DMS 273 (cell line): ENCODE measurements at regions not wholly inside any gene's neighbourhood (a gene's known extent, or its start where the extent isn't known, plus 50 kb on each side); places are given as distances from the start of the nearest gene placed in this dataset.

Experiments
- DNase-seq: peaks from one replicate; lab custom pipeline; 2025; ENCODE audit not compliant: unreplicated experiment; lab: John Stamatoyannopoulos, UW

- DNase-seq = no peak
Observed at GRCh38 chr14:98018628-98019027, 1221.4 kb downstream of the VRK1 start.

- no peak for DNase-seq
Observed at GRCh38 chr14:98022541-98023520, 1225.6 kb downstream of the VRK1 start.

DNA sequence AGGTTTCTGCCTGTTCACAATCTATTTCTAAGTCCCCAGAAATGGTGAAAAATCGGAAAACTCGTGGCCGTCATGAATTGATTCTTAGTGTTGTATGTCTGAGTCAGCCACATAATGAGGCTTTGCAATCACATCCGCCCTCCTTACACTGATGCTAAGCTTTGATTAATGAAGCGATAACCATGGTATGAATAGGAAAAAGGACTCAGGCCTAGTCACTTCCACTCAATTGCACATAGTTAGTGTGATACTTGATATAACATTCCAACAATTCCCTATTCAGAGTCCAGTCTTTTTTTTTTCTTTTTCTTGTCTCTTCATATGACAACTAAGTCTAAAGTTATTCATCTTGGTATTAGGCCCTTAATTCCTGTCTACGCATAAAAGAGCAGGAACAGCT is 1231.0 kb downstream of the VRK1 start:
- DNase-seq = no peak

GRCh38 chr14:98035396-98035795 is 1236.6 kb downstream of the BCL11B start:
- no peak for DNase-seq

- DNase-seq = no peak
Observed at GRCh38 chr14:98037831-98038230, 1234.2 kb downstream of the BCL11B start.

DNA sequence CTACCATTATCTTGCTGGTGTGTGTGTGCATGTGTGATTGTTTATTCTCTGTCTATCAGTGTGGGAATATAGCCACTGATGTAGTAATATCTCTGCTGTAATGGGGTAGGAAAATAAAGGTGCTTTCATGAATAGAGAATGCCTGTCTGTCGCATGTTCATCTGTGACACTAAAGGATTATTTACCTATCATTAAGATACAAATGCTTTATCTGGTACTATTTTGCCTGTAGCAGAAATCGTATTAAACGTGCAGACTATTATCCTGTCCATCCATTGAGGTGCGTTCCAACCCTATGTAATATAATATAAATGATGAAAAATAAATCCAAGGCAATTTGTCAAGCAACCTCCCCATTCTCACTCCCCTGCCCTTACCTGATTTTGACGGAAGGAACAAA is 1215.1 kb downstream of the BCL11B start:
- no peak for DNase-seq

DNA sequence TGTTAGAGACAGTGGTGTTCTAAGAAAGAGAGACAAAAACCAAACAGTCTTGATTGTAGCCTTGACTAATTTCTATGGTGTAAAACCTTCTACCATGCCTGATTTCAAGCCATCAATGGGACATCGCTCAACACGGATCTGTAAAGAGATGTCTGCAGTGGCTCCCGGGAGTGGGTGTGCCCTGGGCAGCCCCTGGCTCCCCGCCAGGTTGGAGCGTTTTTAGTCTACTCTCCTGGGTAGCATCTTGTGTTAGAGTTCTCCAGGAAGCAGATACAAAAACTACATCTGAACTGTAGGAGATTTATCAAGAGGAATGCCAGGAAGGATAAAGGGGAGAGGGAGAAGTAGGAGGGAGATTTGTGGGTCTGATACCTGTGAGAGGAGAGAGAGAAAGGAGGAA is 1212.9 kb downstream of the BCL11B start:
- no peak for DNase-seq

GRCh38 chr14:98062083-98062482 is 1209.9 kb downstream of the BCL11B start:
- DNase-seq = no peak

DNA sequence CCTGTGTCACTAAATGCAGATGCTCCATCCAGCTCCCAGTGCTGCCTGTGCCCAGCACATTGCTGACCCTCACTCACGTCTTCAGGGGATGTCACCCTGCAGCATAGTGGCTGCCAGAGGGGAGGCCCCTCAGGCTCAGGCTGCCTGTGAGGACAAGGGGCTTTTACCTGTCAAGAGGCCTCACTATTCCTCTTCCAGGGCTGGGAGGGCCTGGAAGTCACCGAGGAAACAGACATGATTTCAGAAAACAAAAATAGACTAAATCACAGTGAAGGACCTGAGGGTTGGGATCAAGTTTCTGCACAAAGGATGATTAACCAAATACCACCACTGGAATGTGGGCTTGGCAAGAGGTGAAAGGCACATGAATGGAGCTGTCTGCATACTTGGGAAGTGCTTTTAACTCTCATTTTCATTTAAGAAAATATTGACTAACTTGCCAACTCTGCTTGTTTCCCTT is 1202.3 kb downstream of the BCL11B start:
- DNase-seq = no peak

DNA sequence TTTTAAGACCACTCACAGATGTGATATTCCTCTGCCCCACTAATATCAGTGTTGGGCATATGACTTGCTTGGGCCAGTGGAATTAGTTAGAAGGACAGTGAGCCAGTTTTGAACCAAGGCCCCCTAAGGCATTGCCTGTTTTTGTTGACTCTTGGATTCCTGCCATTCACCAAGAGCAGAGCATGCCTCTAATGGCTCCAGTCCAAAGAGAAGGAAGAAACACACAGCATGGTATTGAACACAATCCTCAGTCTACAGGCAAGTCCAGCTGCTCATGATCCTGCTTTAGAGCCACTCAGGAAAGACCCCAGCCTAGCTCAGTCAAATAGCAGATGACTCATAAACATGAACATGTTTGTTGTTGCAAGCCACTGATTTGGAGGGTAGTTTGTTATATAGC is 1201.5 kb downstream of the BCL11B start:
- no peak for DNase-seq

DNA sequence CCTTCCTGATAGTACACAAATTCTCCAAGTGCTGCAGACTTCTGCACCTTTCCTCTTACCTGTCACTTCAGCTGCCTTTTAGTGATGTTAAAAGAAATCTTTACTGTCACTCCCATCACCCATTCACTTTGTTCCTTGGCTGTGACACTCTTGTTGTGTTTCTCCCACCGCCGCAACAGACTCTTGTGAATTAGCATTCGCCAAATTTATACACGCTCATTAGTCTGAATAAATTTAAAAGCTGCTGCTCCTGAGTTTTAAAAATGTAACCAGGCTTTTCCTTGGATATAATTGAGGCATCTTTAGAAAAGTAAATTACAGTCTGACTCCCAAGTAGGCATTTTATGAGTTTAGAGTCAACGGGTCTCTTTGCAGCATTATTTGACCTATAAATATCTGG is 1197.9 kb downstream of the BCL11B start:
- no peak for DNase-seq

DNA sequence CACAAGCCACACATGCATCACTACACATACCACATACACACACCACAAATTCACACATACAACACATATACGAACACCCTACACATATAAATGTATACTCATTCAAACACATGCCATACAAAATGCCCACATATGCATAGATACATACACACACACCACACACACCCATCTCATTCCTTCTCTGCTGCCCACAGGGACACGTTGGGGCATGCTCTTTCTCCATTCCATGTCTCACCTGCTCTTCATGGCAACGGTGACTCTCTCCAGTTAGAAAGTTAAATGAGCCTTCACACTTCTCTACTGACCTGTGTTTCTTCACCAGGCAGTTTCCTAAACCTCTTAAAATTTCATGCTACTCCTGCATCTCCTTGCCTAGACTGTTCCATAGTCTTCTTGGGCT is 1194.8 kb downstream of the BCL11B start:
- no peak for DNase-seq

GRCh38 chr14:98082833-98083232 is 1189.2 kb downstream of the BCL11B start:
- DNase-seq = no peak

- DNase-seq = no peak
Observed at GRCh38 chr14:98085751-98086150, 1186.2 kb downstream of the BCL11B start.

- no peak for DNase-seq
Observed at GRCh38 chr14:98093111-98093510, 1178.9 kb downstream of the BCL11B start.

- no peak for DNase-seq
Observed at GRCh38 chr14:98099527-98099926, 1172.5 kb downstream of the BCL11B start.

- no peak for DNase-seq
Observed at GRCh38 chr14:98101323-98101722, 1170.7 kb downstream of the BCL11B start.

GRCh38 chr14:98103705-98104104 is 1168.3 kb downstream of the BCL11B start:
- no peak for DNase-seq

DNA sequence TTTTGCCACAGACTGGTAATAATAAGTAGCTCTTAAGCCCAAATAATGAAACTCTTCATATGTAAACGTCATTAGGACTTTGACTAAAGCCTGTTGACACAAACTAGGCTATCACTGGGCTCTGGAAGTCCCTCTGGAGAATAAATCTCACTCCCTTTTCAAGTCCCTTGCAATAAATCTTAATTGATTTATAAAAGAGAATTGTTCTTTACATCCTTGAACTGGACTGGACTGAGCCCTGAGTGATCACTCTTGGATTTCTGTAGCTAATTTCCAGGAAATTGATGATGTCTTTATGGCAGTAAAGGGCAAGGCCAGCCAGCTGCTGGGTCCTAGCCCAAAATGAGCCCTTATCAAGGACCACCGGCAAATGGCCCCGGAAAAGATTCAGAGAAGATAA is 1162.7 kb downstream of the BCL11B start:
- no peak for DNase-seq

GRCh38 chr14:98112194-98112780 is 1159.7 kb downstream of the BCL11B start:
- no peak for DNase-seq

DNA sequence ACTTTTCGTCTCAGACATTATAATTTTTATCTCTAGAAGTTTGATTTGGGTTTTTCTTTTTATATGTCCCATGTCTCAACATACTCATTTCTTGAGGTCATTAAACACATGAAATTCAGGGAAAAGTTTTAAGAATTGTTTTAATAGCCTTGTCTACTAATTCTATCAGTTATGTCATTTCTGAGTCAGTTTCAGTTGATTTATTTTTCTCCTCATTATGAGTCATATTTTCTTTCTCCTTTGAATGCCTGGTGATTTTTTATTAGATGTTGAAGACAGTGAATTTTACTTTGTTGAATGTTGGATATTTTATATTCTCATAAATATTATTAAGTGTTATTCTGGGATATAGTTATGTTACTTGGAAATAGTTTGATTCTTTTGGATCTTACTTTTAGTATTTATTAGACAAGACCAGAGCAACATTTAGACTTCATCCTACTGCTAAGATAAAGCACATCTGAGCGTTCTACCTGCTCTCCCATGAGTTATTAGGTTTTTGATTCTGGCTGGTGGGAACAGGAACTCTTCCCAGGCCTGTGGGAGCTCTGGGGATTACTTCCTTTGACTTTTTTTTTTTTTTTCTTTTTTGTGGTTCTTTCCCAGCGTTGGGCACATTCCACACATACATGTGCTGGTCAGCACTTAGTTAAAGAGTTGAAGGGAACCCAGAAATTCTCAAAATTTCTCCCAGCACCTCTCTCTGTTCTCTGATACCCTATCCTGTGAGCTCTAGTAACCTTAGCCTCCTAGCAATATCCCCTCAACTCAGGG is 1157.7 kb downstream of the BCL11B start:
- no peak for DNase-seq

GRCh38 chr14:98114946-98115345 is 1157.1 kb downstream of the BCL11B start:
- no peak for DNase-seq
